ENCODE measurements at regions not wholly inside any gene's neighbourhood (a gene's known extent, or its start where the extent isn't known, plus 50 kb on each side); places are given as distances from the start of the nearest gene placed in this dataset.

DNA sequence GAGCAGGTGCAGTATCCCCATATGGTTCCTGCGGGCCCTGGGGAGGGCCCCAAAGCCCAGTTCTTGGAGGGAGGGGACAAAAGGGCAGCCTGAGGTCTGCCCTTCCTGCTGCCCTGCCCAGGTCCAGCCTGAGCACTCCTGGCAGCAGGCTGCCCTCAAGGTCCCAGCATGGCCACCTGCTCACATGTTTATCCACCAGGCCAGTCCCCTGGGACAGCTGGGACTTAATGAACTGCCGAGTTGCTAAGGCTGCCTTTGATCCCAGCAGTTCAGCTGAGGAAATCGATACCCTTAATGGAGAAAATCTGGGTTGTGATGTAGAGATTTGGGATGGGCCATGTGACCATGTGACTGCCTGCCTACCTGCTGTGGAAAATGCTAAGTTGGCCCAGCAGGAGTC is 146.2 kb downstream of the TRIM29 start:
- TF ChIP-seq, protein P1, sequence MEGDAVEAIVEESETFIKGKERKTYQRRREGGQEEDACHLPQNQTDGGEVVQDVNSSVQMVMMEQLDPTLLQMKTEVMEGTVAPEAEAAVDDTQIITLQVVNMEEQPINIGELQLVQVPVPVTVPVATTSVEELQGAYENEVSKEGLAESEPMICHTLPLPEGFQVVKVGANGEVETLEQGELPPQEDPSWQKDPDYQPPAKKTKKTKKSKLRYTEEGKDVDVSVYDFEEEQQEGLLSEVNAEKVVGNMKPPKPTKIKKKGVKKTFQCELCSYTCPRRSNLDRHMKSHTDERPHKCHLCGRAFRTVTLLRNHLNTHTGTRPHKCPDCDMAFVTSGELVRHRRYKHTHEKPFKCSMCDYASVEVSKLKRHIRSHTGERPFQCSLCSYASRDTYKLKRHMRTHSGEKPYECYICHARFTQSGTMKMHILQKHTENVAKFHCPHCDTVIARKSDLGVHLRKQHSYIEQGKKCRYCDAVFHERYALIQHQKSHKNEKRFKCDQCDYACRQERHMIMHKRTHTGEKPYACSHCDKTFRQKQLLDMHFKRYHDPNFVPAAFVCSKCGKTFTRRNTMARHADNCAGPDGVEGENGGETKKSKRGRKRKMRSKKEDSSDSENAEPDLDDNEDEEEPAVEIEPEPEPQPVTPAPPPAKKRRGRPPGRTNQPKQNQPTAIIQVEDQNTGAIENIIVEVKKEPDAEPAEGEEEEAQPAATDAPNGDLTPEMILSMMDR (IDR thresholded peaks at IDR 0.05) = no peak
- TF ChIP-seq POLR2A (IDR thresholded peaks at IDR 0.05) = no peak
